AG08395 (cell line): ENCODE measurements at regions not wholly inside any gene's neighbourhood (a gene's known extent, or its start where the extent isn't known, plus 50 kb on each side); places are given as distances from the start of the nearest gene placed in this dataset.

Experiments
- DNase-seq: peaks from one replicate; pipeline ENCODE4 v3.0.0; 2012; ENCODE audit warnings: mixed read lengths, low spot score

- DNase-seq = no peak
Measured at GRCh38 chr5:141800617-141801016, 77.6 kb downstream of the PCDH1 start.

DNA sequence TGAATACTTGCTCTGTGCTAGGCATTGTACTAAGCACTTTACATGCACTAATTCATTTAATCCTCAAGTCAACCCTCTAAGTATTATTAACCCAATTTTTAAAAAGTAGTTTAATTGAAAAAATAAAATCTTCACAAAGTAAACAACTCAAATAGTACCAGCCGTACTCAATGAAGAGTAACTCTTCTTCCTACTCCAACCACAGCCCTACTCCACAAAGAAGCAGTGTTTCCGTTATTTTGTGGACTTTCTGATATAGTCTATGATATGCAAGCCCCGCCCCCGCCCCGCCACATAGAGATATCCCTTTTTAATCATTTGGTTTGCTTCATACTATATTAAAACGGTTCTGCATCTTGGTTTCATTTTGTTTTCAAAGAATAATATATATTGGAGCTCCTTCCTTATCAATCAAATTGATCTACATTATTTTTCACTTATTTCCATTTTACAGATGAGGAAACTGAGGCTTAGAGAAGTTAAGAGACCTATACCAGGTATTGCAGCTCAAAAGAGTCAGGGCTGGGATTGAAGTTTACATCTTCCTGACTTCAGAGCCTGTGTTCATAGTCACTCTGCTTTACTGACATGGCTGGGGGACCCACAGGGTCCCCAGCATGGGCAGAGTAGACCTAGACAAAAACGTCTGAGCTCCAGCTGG, 78.6 kb downstream of the PCDH1 start:
- DNase-seq = no peak

GRCh38 chr5:141797425-141797824, 80.8 kb downstream of the PCDH1 start:
- no peak for DNase-seq

GRCh38 chr5:141795421-141795820, 82.8 kb downstream of the PCDH1 start:
- DNase-seq = no peak

GRCh38 chr5:141793881-141794280, 84.3 kb downstream of the PCDH1 start:
- no peak for DNase-seq

DNA sequence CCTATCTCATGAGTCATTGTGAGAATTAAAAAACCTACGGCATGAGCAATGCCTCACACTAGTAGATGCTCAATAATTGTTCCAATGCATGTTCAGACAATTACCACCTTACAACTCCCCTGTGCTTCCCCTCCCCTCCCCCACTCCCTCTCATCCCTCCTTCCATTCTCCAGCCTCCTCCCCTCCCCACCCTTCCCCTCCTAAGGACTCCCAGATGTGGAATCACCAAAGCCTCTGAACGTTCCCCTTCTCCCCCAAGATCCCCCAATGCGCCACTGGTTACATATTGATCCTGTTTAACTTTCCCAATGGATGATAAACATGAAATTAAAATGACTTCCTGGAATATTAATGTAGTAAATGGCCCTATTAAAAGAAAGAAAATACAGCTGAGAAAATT, 84.8 kb downstream of the PCDH1 start:
- DNase-seq = no peak

- no peak for DNase-seq
Measured at GRCh38 chr5:141790630-141791029, 87.6 kb downstream of the PCDH1 start.

GRCh38 chr5:141789330-141789729, 88.9 kb downstream of the PCDH1 start:
- no peak for DNase-seq

GRCh38 chr5:141788296-141788970, 89.8 kb downstream of the PCDH1 start:
- DNase-seq = no peak

DNA sequence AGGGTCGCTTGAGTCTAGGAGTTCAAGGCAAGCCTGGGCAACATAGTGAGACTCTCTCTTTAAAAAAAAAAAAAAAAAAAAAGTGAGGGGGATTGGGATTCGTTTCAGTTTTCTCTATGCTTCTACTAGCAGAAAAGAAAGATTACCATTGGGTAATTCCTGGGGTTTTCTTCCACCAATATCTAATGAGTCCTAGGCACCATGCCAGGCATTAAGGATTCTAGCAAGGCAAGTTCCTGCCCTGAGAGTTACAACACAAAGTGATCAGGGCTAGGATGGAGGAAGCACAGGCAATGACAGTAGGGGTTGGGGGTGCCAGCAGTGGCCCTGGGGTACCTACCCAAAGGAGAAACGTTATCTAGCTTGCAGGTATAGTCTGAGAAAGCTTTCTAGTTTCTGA, 90.8 kb downstream of the PCDH1 start:
- no peak for DNase-seq

GRCh38 chr5:141786700-141787099, 91.5 kb downstream of the PCDH1 start:
- DNase-seq = no peak

- DNase-seq = no peak
Measured at GRCh38 chr5:141785711-141786110, 92.5 kb downstream of the PCDH1 start.

- DNase-seq = no peak
Measured at GRCh38 chr5:141785135-141785534, 93.1 kb downstream of the PCDH1 start.

GRCh38 chr5:141784529-141784928, 93.7 kb downstream of the PCDH1 start:
- DNase-seq = no peak

DNA sequence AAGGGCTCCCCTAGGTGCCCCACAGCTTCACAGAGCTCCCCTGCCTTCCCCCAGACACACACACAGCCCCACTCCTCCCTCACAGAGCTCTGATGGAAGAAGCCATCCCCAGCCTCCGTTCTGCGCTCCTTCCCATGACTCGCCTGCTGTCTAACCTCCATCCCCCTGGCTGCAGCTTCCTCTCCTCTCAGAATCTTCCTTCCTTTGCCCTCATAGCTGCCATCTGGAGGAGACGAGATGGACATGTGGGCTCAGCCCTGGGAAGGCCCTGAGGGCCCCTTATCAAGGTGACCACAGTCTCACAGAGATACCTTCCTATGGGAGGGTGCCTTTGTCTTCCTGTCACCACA, 94.3 kb downstream of the PCDH1 start:
- DNase-seq = no peak

DNA sequence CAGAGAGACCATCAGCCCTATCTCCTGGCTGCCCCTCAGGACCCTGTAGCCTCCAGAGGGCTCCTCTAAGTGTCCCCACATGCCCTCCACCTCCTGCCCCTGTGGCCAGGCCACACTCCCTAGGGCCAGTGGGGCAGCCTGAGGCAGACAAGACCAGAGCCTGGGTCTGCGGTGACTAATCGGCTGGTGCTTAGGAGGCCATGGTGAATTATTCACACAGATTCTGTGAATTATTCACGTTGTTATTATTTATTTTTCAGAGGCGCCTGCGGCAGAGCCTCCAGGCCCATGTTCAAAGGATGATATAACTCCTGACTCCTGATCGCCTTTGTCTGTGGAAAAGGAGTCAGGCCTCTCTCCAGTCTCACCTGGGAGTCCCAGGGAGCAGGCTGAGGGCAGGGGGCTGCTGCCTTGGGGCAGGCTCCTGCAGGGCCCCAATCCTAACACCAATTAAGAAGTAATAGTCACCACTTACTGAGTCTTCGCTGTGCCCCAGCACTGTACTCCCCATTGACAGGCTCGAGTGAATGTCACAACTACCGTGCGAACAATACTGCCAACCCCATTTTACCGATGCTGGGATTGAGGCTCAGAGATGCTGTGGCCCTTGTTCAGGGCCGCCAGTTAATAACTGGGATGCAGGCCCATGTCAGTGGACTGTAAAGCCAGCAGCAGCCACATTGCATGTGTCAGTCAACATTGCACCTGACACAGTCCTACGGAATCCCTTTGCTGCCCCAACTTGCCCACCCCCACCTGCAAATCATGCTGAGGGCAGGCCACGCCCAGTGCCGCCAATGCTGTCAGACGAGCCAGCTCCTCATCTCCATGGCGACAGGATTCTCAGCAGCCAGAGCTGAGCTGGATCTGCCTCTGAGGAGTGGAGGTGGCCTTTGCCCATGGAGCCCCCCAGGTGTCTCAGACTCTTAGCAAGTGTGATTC, 94.9 kb downstream of the PCDH1 start:
- DNase-seq = no peak

GRCh38 chr5:141781910-141782309, 96.3 kb downstream of the PCDH1 start:
- no peak for DNase-seq

DNA sequence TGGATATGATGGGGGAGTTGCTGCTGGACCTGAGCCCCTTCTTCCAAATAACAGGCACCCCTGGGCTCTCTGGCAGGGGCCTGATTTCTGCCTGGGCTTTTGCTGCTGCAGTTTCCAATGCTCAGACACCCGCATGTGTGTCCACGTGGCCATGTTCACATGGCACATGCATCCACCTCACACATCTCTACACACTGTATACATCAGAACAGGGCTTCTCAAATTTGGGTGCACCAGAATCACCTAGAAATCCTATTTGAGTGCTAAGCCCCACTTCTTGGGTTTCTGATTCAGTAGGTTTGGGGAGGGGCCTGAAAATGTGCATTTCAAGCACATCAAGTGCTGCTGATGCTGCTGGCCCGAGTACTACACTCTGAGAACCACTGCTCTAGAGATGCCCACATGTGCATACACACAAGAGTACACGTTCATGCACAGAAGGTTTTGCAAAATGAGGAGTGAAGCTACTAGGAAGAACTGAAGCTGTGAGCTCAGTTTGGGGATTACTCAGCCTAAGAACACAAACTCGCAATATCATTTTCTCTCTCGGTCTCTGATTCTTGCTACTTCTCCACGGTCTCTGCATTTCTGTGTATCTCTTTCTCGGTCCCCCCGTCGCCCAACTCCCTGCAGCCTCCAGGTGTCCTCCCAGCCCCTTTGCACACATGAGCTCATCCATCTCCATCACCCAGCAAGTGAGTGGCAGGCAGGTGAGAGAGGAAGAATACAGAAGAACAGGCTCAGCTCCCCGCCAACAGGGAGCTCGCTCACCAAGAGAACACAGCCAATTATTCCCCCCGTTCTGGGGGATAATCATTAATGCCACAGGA, 97.0 kb downstream of the PCDH1 start:
- DNase-seq = no peak

- no peak for DNase-seq
Measured at GRCh38 chr5:141780240-141780951, 97.8 kb downstream of the PCDH1 start.

DNA sequence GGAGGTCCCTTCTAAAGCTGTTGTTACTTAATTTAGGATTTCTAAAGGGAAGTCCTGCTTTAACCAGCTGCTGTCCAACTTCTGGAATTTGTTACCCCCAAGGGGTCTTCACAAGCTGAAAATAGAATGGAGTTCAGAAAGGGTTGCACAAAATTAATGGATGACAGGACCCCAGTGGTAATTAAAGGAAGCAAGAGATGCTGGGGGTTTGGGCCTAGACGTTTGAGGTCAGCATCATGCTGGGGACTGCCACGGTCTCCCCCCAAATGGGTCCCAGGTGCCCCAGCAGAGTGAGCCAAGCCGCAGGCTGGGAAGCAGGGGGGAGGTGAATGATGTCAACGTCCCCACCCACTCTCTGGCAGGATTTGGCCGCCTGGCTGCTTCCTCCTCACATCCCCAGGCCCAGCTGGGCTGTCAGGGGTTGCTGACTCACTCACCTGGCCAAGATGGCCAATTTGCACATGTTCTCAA, 97.5 kb upstream of the ARAP3 start:
- DNase-seq = no peak

GRCh38 chr5:141778683-141779082, 96.7 kb upstream of the ARAP3 start:
- peak; percentile 15 for DNase-seq
